ENCODE measurements at regions not wholly inside any gene's neighbourhood (a gene's known extent, or its start where the extent isn't known, plus 50 kb on each side); places are given as distances from the start of the nearest gene placed in this dataset.
"Not testable (repeated sequence)": the region's sequence is repeated elsewhere in the genome, so short reads cannot be mapped to it uniquely, and the experiment has no call there.

DNA sequence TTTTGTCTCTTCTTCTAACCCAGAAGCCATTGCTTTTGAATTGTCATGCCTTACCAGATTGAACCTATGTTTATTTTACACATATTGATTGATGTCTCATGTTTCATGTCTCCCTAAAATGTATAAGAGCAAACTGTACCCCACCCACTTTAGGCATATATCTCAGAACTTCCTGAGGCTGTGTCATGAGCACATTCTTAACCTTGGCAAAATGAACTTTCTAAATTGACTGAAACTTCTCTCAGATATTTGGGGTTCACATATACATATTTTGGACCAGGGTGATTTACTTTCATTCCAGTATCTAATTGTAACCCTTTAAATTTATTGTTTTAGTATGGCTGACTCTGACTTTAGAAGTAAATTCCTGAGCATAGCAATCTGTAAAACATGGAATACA lies 723.9 kb upstream of the PCDH20 start:
- DNase-seq: no peak

DNA sequence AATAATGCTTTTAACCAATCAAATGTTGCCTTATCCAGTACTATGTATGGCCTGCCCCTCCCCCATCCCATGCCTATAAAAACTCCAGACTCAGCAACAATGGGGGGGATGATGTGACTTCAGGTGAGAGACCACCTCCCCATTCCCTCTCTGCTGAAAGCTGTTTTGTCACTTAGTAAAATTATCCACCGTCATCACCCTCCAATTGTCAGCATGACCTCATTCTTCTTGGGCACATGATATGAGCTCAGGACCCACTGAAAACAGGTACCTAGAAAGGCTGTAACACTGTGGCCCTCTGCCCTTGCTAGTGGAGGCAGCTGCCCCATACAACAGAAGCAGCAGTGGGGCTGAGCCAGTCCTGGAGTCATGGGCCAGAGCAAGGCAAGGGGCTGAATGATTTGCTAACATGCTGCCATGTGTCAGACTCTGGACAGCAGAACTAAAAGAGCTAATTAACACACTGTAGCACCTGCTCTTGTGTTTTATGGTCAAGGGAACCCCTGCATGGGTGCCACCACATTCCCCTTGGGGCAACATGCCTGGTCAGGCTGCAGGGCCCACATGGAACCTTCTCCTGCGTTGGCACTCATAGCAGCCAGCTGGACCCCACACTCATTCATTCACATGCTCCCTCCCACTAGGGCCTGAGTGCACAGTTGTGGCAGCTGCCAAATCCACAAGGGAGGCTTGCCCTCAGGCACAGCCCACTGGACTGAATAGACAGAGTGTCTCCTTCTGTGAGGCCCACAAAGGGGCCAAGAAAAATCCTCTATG lies 722.2 kb upstream of the PCDH20 start:
- no peak for DNase-seq

DNA sequence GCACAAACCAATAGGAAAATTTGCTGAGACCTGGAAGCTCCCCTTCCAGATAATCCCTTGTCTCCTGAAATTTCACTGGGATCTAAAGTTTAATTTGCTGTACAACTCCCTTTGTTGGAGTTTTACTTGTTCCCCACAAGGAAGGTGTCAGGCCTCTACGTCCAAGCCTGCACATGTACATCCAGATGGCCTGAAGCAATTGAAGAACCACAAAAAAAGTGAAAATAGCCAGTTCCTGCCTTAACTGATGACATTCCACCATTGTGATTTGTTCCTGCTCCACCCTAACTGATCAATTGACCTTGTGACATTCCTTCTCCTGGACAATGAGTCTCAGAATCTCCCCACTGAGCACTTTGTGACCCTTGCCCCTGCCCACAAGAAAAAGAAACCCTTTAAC lies 716.0 kb upstream of the PCDH20 start:
- no peak for DNase-seq

DNA sequence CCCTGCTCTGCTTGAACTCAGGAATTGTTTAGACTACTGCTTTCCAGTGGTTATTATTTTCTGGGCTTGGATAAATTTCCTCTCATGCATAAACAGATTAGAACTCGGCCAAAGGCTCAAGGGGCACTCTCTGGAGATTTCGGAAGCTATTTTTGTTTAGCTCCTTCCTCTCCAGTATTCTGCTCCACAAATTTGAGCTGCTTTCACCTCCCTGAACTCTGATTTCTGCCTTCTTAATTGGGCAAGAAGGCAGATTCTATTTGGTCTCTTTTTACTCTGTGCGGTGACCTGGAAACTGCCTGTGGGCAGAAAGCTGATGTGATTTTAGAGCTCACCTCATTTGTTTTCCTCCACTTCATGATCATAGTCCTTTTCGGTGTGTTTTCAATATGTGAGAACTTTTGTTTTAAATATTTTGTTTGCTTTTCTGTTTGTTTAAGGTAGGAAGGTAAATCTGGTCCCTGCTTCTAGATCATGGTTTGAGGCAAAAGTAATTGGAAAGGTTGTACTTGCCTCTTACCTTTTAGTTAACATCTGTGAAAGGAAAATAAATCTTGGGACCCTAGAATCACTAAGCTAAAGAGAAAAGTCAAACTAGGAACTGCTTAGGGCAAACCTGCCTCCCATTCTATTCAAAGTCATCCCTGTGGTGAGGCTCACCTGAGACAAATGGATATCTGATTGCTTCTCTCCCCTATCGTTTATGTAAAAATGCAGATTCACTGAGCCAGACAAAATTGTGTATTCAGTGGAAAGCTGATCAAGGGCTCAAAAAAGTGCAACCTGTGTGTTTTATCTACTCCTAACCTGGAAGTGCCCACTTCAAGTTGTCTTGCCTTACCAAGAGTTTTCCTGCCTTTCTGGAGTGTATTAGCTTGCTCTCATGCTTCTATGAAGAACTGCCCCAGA lies 714.7 kb upstream of the PCDH20 start:
- DNase-seq: no peak

DNA sequence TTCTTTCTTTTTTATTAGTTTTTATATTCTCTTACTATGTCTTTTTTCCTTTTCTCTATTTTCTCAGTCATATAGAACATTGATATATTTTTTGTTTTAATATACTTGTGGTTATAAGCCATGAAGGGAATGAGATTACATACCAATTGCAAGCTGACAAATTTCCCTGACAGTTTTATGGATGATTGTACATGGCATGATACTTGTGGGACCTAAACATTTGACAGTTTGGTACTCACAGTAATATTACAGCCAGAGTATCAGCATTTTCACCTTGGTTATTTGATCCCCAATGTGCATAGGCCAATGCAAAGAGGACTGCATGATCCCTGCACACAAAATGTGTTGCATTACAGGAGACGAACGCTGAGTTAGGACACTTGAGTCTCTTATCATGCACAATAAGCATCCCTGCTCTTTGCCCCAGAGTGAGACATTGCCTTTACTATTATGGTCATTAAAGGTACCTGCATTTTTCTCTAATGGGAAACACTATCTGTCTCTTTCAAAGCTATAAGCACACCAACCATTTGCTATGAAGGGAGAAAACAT lies 713.4 kb upstream of the PCDH20 start:
- no peak for DNase-seq

DNA sequence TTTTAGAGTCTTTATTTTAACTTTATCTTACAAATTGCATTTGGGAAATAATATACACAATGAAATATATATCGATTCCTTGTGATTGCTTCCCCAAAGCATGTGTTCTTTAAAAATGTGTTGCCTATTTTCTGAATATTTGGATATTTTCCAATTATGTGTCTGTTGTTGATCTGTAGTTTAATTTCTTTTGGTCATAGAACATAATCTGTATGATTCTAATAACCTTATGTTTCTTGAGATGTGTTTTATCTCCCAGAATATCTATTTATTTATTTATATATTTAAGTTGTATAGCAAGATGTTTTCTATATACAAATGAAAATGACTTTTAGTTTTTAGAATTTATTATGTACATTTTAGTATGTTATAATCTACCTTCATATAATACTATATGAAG lies 710.8 kb upstream of the PCDH20 start:
- no peak for DNase-seq

DNA sequence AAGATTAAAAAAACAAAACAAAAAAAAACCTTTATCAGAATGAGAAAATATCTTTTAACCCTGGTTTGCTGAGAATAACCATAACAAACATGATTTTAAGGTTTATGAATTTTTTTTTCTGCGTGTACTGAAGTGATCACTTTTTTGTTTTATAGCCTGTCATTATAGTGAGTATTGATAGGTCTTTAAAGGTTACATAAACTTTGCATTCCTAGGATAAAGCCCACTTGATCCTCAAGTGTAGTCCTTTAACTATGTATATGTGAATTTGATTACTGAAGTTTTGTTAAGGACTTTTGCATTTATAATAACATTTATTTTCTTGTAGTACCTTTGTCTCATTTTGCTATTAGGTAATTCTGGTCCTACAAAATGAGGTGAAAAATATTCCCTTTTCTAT lies 709.8 kb upstream of the PCDH20 start:
- DNase-seq: no peak

DNA sequence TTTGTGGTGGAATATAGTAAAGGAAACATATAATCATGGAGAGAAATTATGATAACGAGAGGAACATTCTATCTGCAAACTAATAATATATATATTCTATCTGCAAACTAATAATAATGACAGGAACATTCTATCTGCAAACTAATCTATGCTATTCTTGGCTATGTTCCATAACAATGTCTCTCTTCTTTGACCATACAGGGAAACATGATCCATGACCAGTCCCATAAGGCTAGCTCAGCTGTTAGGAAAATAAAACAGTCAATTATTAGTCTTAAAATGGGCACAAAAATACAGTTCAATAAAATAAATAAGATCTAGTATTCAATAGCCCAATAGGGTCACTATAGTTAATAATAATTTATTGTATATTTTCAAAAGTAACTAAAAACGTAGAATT lies 707.8 kb upstream of the PCDH20 start:
- no peak for DNase-seq

DNA sequence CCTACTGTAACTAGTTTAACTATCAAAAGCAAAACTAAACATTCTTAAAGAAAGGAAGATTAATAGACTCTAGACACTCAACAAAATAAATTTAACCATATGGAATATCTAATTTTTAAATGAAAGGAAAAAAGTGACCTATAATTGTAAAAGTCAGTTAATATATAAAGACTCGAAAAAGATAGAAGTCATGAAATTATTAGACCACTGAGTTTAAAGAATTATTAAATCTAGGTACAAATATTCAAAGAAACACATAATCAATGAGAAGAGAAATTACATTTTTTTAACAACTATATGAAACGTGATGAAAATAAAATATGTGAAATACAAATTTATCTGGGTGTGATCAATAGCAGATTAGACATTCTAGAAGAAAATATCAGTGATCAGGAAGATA lies 706.8 kb upstream of the PCDH20 start:
- no peak for DNase-seq

DNA sequence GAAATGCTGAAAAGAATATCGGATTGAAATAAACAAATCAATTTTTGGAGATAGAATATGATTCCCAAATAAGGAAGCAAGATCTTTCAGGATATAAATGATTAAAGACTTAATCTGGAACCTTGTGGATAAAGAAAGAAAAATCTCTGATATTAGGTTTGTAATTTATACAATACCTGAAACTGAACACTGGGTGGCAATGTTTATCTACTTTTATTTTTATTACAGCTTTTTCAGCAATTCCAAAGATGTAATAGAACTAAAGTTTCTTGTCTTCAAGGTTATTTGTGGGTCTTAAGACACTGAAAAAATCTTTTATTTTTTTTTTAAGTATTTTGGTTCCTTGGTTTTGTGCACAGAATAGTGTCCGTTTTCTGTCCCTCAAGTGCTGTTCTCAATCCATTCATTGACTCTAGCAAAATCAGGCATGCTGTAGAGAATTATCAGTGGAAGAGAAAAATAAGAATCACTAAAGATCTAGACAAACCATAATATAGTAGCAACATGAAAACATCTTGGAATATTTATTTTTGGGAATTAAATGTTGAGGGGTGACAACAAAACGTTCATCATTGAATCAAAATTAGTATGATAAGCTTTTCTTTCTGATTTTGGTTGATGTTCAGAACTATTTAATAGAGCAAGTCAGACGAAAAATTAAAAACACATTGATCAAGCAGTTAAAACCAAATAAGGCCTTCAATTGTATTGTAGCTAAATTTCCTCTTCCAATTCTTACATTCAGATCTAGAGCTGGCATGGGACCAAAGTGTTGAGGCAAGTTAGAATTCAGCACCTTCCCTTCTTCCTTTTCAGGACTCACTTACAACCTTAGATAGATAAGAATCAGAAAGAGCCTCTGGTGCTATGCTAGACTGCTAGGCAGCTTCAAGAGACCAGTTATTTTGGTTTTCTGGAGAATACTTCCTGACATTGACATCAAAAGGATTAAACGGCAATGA lies 704.4 kb upstream of the PCDH20 start:
- no peak for DNase-seq

DNA sequence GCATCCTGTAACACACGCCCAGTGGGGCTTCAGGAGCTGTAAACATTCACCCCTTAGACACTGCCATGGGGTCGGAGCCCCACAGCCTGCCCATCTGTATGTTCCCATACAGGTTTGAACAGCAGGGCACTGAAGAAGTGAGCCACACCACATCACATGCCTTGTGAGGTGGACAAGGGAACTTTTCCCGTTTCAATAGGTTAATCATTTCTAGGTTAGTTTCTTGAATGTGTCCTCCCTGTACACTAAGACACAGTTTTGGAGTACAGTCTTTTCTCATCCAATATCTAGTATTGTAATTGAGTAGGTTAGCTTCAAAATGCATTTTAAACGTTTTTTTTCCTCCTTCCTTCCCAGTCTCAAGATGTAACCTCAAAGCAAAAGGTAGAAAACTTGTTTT lies 700.2 kb upstream of the PCDH20 start:
- DNase-seq: no peak

DNA sequence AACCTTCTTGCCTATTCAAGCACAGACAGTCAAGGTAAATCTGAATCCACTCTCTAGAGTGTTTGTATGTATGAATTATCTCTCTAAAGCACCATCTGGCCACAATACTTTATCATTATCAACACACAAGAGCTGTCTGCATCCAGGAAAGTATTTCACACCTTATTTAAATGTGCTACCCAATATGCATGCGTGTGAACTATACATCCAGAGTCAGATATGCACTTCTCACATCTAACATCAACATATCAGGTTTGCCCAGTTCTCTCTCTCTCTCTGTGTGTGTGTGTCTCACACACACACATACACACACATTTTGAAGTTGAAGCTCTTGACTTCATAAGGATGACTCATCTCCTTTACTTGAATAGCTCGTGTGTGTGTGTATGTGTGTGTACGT lies 697.5 kb upstream of the PCDH20 start:
- no peak for DNase-seq

DNA sequence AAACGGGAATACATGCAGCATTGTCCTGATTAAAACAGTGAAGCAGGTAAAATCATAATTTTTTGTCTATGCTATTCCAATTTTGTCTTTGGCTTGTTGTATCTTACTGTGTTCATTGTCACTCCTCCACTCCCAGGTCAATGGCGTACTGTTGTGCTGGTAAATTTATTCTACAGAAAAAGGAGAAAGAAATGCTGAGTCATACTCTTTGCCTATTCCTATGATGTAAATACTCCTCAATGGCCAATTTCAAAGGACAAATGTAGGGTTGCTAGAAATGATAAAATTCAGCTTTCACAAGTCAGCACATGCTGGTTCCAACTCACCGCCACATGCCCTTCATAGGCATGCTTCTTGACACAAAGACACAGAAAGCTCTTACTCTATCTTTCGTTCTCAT lies 694.4 kb upstream of the PCDH20 start:
- no peak for DNase-seq

DNA sequence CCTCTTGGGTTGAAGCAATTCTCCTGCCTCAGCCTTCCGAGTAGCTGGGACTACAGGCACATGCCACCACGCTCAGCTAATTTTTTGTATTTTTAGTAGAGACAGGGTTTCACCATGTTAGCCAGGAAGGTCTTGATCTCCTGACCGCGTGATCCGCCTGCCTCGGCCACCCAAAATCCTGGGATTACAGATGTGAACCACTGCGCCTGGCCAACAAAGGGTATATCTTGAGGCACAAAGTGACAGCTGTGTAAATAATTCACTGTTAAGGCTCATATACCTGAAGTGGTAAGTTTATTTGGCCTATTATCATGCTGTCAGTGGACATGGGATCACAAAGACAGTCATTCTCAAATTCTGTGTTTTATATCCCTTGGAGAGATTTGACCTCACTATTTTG lies 688.5 kb upstream of the PCDH20 start:
- DNase-seq: not testable (repeated sequence)

DNA sequence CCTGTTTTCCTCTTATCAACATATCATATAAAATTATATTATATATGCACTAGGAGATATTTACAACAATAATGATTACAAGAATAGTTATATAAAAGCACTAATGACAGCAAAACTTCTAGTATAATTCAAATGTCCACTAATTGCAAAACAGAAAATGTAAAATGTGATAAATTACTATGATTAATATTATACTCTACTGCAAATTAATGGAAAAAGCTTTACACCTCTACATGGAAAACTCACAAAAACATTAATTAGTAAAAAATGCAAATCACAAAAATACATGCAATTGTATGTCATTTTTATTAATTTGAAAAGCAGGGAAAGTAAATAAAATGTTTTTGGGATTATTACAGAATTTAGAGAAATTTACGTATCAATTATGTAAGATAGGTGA lies 681.0 kb upstream of the PCDH20 start:
- no peak for DNase-seq

DNA sequence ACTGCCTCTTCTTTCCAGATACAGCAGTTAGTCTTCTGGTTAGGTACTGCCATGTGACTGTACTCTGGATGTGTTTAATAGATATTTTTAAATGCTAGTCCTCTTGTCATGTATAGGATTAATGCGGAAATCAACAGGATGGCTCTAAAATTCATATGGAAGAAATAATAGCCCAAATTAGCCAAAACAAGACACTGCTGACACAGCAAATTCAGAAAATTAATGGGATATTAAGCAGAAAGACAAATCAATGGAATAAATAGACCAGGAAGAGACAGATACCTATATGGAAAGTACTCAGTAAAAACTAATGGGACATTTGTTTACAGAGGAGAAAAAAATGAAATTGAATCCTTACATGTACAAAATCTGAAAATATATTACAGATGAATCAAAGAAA lies 679.3 kb upstream of the PCDH20 start:
- DNase-seq: no peak

DNA sequence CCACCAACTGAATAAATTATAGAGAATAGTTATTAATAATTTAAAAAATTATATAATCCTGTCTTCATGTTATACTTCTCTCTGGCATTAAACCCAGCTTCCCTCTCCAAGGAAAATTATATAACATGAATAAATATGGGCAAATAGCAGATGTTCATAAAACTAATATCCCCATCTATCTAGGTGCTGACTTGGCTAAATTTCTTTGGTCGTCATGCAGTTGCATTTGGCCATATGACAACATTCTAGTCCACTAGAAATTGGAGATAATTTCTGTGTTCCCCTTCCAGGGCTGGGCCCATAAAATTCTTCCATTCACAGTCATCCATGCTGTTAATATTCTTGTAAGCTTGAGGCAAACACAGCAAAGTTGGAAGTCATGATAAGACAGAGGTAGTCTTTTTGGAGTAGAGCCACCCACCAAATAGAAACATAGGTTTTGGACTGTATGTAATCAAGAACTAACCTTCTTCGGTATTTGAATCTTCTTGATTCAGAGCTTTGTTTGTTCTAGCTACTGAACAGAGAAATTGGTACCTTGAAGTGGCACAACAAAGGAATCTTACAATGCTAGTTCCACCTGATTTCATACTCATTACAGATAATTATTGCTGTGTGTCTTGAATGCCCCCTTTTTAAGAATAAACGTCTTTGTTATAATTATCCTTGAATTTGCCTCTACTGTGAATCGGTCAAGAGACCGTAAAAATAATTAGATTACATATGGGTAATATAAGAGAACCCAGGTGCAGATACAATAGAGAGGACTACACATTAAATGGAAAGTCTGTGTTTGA lies 678.5 kb upstream of the PCDH20 start:
- no peak for DNase-seq

DNA sequence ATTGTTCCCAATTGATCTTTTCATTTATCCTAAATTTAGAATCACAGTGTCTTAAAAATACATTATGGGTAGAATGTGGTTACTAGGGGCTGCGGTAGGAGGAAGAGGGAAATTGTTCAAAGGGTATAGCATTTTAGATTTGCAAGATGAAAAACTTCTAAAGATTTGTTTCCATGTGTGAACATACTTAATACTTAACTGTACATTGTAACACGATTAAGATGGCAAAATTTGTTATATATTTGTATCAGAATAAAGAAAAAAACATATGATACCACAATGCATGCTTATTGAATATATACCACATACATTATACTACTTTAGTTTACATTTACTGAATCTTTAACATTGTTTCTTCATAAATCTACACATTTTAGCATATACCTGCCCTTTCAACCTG lies 677.3 kb upstream of the PCDH20 start:
- no peak for DNase-seq

DNA sequence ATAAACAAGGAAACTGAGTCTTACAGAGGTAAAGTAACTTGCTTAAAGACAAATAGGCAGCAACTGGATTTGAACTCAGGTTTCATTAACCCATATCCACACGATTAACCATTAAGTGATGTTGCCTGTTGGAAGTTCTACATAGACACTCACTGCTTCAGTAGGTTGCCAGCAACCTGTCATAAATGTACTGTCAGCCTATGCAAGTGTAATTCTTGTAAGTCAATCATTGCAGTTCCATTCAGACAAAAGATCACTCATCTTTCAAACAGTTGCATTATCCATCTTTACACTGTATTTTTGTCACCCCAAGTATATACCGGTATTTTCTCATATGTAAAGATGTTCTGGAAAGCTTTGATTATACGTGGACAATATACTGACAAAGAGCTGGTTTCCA lies 676.9 kb upstream of the PCDH20 start:
- DNase-seq: no peak

DNA sequence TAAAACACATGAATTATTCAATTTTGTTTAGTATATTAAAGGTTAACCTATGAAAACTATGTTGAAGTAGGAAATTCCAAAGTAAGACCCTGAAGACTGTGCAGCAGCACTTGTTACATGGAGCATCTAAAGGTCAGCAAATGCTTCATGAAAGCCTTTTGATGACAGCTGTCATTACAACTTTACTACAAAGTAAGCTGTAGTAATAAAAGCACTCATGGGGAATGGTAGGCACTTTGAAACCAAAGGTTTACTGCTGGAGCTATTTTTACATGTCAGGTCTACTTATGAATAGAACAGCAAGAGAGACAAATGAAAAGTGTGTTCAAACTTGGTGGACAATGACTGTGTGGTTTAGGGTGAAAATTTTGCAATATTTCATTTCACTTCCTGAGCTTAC lies 672.5 kb upstream of the PCDH20 start:
- DNase-seq: no peak

DNA sequence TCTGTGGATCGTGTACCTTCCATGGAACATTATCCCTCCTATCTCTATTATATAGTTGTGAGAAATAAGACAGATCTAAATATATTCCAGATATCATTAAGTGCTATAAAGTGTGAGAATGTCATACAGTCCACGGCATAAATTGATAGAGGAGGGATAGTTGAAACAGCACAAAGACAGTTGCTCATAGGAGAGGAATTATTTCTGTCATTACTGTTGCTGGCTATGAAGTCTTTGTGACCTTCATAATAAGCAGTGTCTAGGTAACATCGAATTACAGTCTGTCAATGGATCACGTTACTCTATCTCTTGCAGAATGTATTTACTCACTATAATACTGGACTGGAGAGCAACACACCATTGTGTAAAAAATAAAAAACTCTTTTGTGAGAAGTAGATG lies 671.5 kb upstream of the PCDH20 start:
- no peak for DNase-seq
